ENCODE measurements at regions not wholly inside any gene's neighbourhood (a gene's known extent, or its start where the extent isn't known, plus 50 kb on each side); places are given as distances from the start of the nearest gene placed in this dataset.

- Histone ChIP-seq H3K9ac (ENCODE audit: low read depth, low read length) (no peak overlapping the region), H3K36me3 (ENCODE audit: control insufficient read depth, insufficient read depth, low read length) (no peaks in the 10 kb centered on the region), H3K27me3 (ENCODE audit: control insufficient read depth, insufficient read depth, low read length) (no peaks in the 10 kb centered on the region), H2AFZ (replicated peaks; ENCODE audit: low read length, poor library complexity) (no peak overlapping the region), H3K18ac (ENCODE audit: low read depth, low read length) (no peak overlapping the region), H4K91ac (ENCODE audit: insufficient read depth, low read depth, low read length) (no peak overlapping the region), H2BK20ac (ENCODE audit: low read depth, low read length) (no peak overlapping the region), H2AK9ac (replicated peaks; ENCODE audit: low read depth, low read length, poor library complexity) (no peak overlapping the region), H4K8ac (ENCODE audit: low read depth in 2 of 2, low read length in 2 of 2) (no peak overlapping the region), H3K14ac (replicated peaks; ENCODE audit: low read depth, low read length) (no peak overlapping the region), H2BK5ac (ENCODE audit: low read depth, low read length, poor library complexity, severe bottlenecking) (no peak overlapping the region), H2AK5ac (ENCODE audit: low read depth, low read length) (no peak overlapping the region), H3K4me1 (ENCODE audit: control insufficient read depth, insufficient read depth, low read length) (no peaks in the 10 kb centered on the region), H3K23ac (ENCODE audit: low read depth, low read length) (no peak overlapping the region), H4K5ac (ENCODE audit: low read depth, low read length) (no peak overlapping the region), H4K20me1 (ENCODE audit: insufficient read depth, low read length) (no peaks in the 10 kb centered on the region), H3K4me2 (ENCODE audit: low read depth, low read length) (no peak overlapping the region), H2BK15ac (ENCODE audit: low read depth, low read length) (no peak overlapping the region), H3K27ac (ENCODE audit: insufficient read depth, low read length) (no peak overlapping the region), H3K56ac (ENCODE audit: extremely low read depth, insufficient read depth, low read length) (no peak overlapping the region), H3K9me3 (ENCODE audit: control insufficient read depth, insufficient read depth, low read length) (peaks cover 3% of the 10 kb centered on the region; the same call in 1 of the 2 replicates), H3K9me1 (ENCODE audit: insufficient read depth, low read length) (no peaks in the 10 kb centered on the region), H3K4ac (ENCODE audit: low read depth, low read length) (no peak overlapping the region), H3K4me3 (ENCODE audit: insufficient read depth, low read depth, low read length) (no peak overlapping the region), H2BK120ac (ENCODE audit: low read depth, low read length) (no peak overlapping the region), H3K79me1 (ENCODE audit: low read depth in 1 of 2, low read length in 2 of 2) (no peaks in the 10 kb centered on the region)
- DNase-seq (no peak), ATAC-seq (ENCODE audit: low read depth) (no peak)
- in situ Hi-C loops (cut with MboI; ENCODE audit: low sequenced_read_pairs) (no loop called here), intact Hi-C loops (cut with micrococcal nuclease) (no loop called here), dilution Hi-C loops (cut with HindIII; ENCODE audit: low sequenced_read_pairs, unreplicated experiment) (no loop called here)
- WGBS, 2 experiments (ENCODE audit: extremely low coverage in 2 of 2, insufficient read length in 1 of 2): no CpG with 5 or more reads among the region's 2 CpGs
- BruUV-seq (replicated peaks): no TSS peak
- TF ChIP-seq MXI1 (IDR thresholded peaks at IDR 0.05; ENCODE audit: borderline replicate concordance, low read depth, low read length): no peak
- no peak for TF ChIP-seq POLR2A (IDR thresholded peaks at IDR 0.05; ENCODE audit: low read depth, low read length)
- TF ChIP-seq CEBPB (IDR thresholded peaks at IDR 0.05; ENCODE audit: low read depth, low read length): no peak
- no peak for TF ChIP-seq USF2 (IDR thresholded peaks at IDR 0.05; ENCODE audit: low read depth, low read length)
- no peak for TF ChIP-seq CTCF (conservative IDR thresholded peaks at IDR 0.05; ENCODE audit: low read depth, low read length)
- TF ChIP-seq SMC3 (IDR thresholded peaks at IDR 0.05; ENCODE audit: low read depth, low read length): no peak
- no peak for TF ChIP-seq BHLHE40 (IDR thresholded peaks at IDR 0.05; ENCODE audit: low read depth, low read length)
- TF ChIP-seq RCOR1 (IDR thresholded peaks at IDR 0.05; ENCODE audit: insufficient replicate concordance, low read length): no peak
- TF ChIP-seq ELK1 (IDR thresholded peaks at IDR 0.05; ENCODE audit: borderline replicate concordance, low read depth, low read length): no peak
- no peak for TF ChIP-seq FOS (IDR thresholded peaks at IDR 0.05; ENCODE audit: low read depth, low read length)
- no peak for TF ChIP-seq RAD21 (IDR thresholded peaks at IDR 0.05; ENCODE audit: low read length)
- no peak for TF ChIP-seq NFE2L2 (IDR thresholded peaks at IDR 0.05; ENCODE audit: low read depth, low read length)
- TF ChIP-seq MAZ (IDR thresholded peaks at IDR 0.05; ENCODE audit: borderline replicate concordance, low read depth, low read length): no peak
- TF ChIP-seq RFX5 (IDR thresholded peaks at IDR 0.05; ENCODE audit: low read depth, low read length): no peak
- TF ChIP-seq MAFK (IDR thresholded peaks at IDR 0.05; ENCODE audit: low read depth, low read length): no peak
- TF ChIP-seq CHD1 (IDR thresholded peaks at IDR 0.05; ENCODE audit: low read depth, low read length): no peak
- CTCF ChIA-PET: no interaction called here
- POLR2A ChIA-PET (ENCODE audit: unreplicated experiment): no interaction called here
Measured at GRCh38 chr4:128684016-128684415, 125.5 kb upstream of the JADE1 start.

Data from IMR-90 (cell line).